Breast epithelium (tissue), 4 donors: ENCODE measurements at regions not wholly inside any gene's neighbourhood (a gene's known extent, or its start where the extent isn't known, plus 50 kb on each side); places are given as distances from the start of the nearest gene placed in this dataset.

Experiments
- DNase-seq, 2 donors: peaks; one replicate each; pipeline ENCODE4 v3.0.0-alpha.2; 2019; ENCODE audit warnings: low spot score in 2 of 2
- H3K27ac ChIP-seq, 2 donors: fragments of 200-600 bp; sonication (generic) in 1 of 2; one replicate each; pipeline ENCODE4 v1.5.1; 2016 to 2019; ENCODE audit warnings: mild to moderate bottlenecking in 1 of 2
- H3K27me3 ChIP-seq, 2 donors: fragments of 200-600 bp; sonication (generic) in 1 of 2; one replicate each; pipeline versions ENCODE4 v1.5.1 to v1.6.0; 2017 to 2019; ENCODE audit warnings: control low read depth in 1 of 2, mild to moderate bottlenecking in 1 of 2
- H3K36me3 ChIP-seq: fragments of 200-600 bp; one replicate; pipeline ENCODE4 v1.5.1; 2019
- H3K4me1 ChIP-seq, 2 donors: fragments of 200-600 bp; sonication (generic); one replicate each; pipeline ENCODE4 v1.5.1; 2016 to 2019; ENCODE audit warnings: control low read depth in 1 of 2
- H3K4me3 ChIP-seq, 3 donors: fragments of 200-600 bp; sonication (generic); 1 replicate in 2 of 3; 2 replicates in 1 of 3; pipeline ENCODE4 v1.5.1; 2016 to 2019; ENCODE audit warnings: mild to moderate bottlenecking in 3 of 3, moderate library complexity in 2 of 3
- H3K9me3 ChIP-seq, 2 donors: fragments of 200-600 bp; sonication (generic) in 1 of 2; one replicate each; pipeline ENCODE4 v1.5.1; 2016 to 2019; ENCODE audit warnings: control low read depth in 1 of 2
- CTCF ChIP-seq, 3 donors: fragments of 450-650 bp; IDR thresholded peaks; one replicate each; pipeline ENCODE4 v1.5.1; 2016 to 2017; ENCODE audit warnings: antibody characterized with exemption in 3 of 3, mild to moderate bottlenecking in 3 of 3, moderate library complexity in 3 of 3
- POLR2A ChIP-seq: fragments of 450-650 bp; IDR thresholded peaks from one replicate; pipeline ENCODE4 v1.6.1; 2016; ENCODE audit warnings: antibody characterized with exemption, mild to moderate bottlenecking, moderate library complexity
- POLR2AphosphoS5 ChIP-seq, 3 donors: sonication (generic); formaldehyde crosslinking; IDR thresholded peaks; one replicate each; pipeline ENCODE4 v1.6.1; 2017; ENCODE audit warnings: antibody characterized with exemption in 3 of 3
- intact Hi-C: fragments of 100-400 bp; cut with DNase I; formaldehyde crosslinking; loops from one replicate; pipeline ENCODE4 v1.15.1; 2023; ENCODE audit warnings: low total_unique reads

DNA sequence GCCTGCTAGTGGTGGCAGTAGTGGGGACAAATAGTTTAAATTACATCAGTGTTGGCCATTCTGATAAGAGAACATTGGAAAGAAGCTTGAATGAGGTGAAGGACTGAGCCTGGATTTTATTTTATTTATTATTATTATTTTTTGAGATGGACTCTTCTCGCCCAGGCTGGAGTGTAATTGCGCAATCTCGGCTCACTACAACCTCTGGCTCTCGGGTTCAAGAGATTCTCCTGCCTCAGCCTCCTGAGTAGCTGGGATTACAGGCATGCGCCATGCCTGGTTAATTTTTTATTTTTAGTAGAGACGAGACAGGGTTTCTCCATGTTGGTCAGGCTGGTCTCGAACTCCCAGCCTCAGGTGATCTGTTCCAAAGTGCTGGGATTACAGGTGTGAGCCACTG lies 739.4 kb downstream of the AACS start:
- Histone ChIP-seq H3K4me1 (no peaks in the 10 kb centered on the region), H3K36me3 (no peaks in the 10 kb centered on the region), H3K27me3 (no peaks in the 10 kb centered on the region), H3K27ac (no peak overlapping the region), H3K9me3 (no peaks in the 10 kb centered on the region), H3K4me3 (no peak overlapping the region)
- no peak for DNase-seq
- intact Hi-C loops, result no loop called here
- TF ChIP-seq CTCF (IDR thresholded peaks at IDR 0.05) (no peak), POLR2A (no peak), POLR2AphosphoS5 (IDR thresholded peaks at IDR 0.05) (no peak)

DNA sequence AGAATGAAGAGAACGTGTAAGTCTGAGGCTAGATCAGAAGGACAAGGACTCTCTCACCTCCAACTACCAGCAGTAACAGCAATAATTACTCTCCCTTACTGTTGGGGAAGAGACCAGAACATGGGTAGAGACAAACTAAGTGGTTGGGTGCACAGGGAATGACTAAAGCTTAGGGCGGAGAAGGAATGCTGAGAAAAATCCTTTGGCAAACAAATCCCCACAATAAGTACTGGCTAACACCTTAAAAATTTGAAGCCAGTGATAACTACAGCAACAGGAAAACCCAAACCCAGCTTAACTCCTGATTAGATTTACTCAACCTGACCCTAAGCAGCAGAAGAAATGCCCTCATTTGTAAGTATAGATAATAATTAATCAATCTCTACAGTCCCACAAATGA lies 759.0 kb downstream of the AACS start:
- H3K27ac ChIP-seq, result no peak overlapping the region
- H3K27me3 ChIP-seq, result no peaks in the 10 kb centered on the region
- H3K4me1 ChIP-seq, result no peaks in the 10 kb centered on the region
- TF ChIP-seq POLR2A (no peak), CTCF (IDR thresholded peaks at IDR 0.05) (no peak), POLR2AphosphoS5 (IDR thresholded peaks at IDR 0.05) (no peak)
- H3K36me3 ChIP-seq, result no peaks in the 10 kb centered on the region
- no peak for DNase-seq
- intact Hi-C loops, result no loop called here
- no peak overlapping the region for H3K4me3 ChIP-seq
- H3K9me3 ChIP-seq, result peaks cover 0 to 16% of the 10 kb centered on the region in 2 donors

GRCh38 chr12:125835852-125836251 lies 770.6 kb downstream of the AACS start:
- DNase-seq, result no peak
- Histone ChIP-seq H3K9me3 (no peaks in the 10 kb centered on the region), H3K27me3 (no peaks in the 10 kb centered on the region), H3K4me3 (no peak overlapping the region), H3K27ac (no peak overlapping the region), H3K4me1 (no peaks in the 10 kb centered on the region), H3K36me3 (no peaks in the 10 kb centered on the region)
- TF ChIP-seq CTCF (IDR thresholded peaks at IDR 0.05) (no peak), POLR2A (no peak), POLR2AphosphoS5 (IDR thresholded peaks at IDR 0.05) (no peak)
- intact Hi-C loops, result no loop called here

GRCh38 chr12:125836647-125837046 lies 771.4 kb downstream of the AACS start:
- Histone ChIP-seq H3K9me3 (no peaks in the 10 kb centered on the region), H3K4me3 (no peak overlapping the region), H3K36me3 (no peaks in the 10 kb centered on the region), H3K27ac (no peak overlapping the region), H3K27me3 (no peaks in the 10 kb centered on the region), H3K4me1 (no peaks in the 10 kb centered on the region)
- intact Hi-C loops, result no loop called here
- TF ChIP-seq POLR2A (no peak), CTCF (IDR thresholded peaks at IDR 0.05) (no peak)
- no peak for DNase-seq

- no peaks in the 10 kb centered on the region for H3K4me1 ChIP-seq
- H3K27ac ChIP-seq, result no peak overlapping the region
- H3K9me3 ChIP-seq, result no peaks in the 10 kb centered on the region
- no peaks in the 10 kb centered on the region for H3K36me3 ChIP-seq
- TF ChIP-seq CTCF (IDR thresholded peaks at IDR 0.05) (no peak), POLR2A (no peak), POLR2AphosphoS5 (IDR thresholded peaks at IDR 0.05) (no peak)
- no peaks in the 10 kb centered on the region for H3K27me3 ChIP-seq
- H3K4me3 ChIP-seq, result no peak overlapping the region
- DNase-seq, result no peak
- intact Hi-C loops, result no loop called here
Observed at GRCh38 chr12:125841332-125841731, 776.1 kb downstream of the AACS start.
